Glomerular visceral epithelial cell (primary cell): ENCODE measurements at regions not wholly inside any gene's neighbourhood (a gene's known extent, or its start where the extent isn't known, plus 50 kb on each side); places are given as distances from the start of the nearest gene placed in this dataset.

Experiments
- DNase-seq: peaks from one replicate; pipeline ENCODE4 v3.0.0-alpha.2; 2016; ENCODE audit errors: extremely low spot score

DNA sequence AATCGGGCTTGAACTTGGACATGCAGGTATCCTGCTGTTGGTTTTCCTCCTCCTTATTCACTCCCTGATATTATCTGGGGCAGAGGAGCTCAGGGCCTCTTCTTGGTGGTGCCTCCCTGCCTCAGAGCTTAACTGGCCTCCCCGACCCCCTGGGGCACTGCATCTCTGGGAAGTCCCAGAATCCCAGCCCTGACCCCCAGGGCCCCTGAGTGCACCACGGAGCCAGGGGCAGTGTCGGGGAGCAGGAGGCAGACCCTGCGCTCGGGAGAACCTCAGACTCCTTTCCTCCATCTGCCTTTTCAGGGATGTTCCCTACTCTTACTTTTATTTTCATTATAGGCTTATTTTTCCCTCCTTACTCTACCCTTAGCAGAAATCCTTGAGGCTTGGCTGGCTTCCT, 537.0 kb downstream of the BRD1 start:
- no peak for DNase-seq

GRCh38 chr22:49289822-49290679, 537.6 kb downstream of the BRD1 start:
- DNase-seq, result no peak

- no peak for DNase-seq
These were observed 541.4 kb downstream of the BRD1 start for GRCh38 chr22:49286181-49286760.

DNA sequence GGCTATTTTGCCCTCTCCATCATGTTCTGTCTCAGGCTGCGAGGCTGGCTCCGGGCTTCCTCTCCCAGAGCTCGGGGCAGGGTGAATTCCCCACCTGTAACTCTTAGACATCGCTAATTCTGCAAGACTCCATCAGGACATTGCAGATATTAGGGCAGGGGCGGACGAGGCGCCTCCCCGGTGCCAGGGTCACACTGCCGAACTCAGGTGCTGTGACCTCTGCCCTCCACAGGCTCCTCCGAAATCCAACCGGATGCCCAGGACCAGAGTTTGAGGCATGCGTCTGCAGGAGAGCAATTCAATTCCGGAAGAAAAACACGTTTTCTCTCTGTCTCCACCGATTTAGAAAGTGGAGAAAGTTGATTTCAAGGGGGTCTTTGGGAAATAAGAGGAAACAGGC, 542.7 kb downstream of the BRD1 start:
- DNase-seq, result no peak

DNA sequence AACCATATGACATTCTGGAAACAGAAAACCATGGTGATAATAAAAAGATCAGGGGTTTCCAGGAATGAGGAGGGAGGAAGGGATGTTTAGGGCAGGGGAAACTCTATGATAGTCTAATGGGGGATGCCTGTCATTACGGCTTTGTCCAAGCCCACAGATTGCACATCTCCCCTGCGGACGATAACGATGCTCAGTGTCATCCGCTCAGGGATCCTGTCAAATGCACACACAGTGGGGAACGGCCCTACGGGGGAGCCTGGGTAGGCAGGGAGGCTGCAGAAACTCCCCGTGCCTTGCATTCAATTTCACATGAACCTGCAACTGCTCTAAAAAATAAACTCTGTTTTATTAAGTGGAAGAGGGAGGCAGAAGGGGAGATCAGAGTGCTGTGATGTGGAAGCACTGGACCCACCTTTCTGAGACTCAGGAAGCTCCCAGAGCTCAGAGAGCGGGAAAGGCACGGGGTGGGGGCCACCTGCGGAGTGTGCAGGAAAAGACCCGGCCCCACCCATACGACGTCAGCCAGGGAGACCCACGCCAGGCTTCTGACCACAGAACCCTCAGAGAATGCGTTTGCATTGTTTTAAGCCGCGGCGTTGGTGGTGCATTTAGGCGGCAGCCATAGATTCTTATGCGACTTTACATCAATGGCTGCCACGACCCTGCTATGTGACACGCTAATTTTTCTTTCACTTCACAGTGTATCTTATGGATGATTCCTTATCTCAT, 543.5 kb downstream of the BRD1 start:
- DNase-seq, result no peak

- DNase-seq, result no peak
These were observed 545.1 kb downstream of the BRD1 start for GRCh38 chr22:49282596-49282995.

DNA sequence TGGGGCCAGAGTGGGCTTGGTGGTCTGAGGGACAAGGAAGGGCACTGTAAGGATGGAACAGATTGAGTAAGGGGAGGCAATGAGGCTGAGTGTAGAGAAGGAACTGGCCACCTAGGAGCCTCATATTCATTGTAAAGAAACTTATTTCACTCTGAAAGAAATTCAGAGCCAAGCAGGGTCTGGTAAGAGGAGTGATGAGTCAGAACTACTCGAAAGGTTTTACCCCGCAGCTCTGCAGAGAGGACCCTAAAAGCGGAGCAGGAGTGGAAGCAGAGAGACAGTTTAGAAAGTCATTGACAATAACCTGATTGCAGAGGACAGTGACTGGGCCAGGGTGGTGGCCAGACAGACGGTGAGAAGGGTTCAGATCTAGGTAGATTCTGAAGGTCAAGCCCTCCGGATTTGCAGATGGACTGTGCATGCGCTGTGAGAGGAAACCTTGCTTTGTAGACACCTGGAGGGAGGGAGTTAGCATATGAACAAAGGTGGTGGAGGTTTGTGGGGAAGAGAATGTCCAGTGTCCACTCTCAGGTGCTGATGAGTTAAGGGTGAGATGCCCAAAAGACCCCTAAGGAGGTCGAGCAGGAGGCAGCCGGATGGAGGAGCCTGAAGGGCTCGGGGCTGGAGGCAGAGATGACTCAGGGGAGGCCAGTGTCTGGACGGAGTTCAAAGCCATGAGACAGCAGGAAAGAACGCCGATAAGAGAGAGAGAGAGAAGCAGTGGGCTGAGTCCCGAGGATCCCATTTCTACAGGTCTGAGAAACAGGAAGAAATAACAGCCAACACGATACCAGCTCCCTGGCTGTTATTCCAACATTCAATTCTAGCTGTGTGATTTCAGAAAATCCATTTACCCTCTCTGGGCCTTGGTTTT, 546.0 kb downstream of the BRD1 start:
- DNase-seq, result no peak

- no peak for DNase-seq
These were observed 549.3 kb downstream of the BRD1 start for GRCh38 chr22:49278340-49278739.

DNA sequence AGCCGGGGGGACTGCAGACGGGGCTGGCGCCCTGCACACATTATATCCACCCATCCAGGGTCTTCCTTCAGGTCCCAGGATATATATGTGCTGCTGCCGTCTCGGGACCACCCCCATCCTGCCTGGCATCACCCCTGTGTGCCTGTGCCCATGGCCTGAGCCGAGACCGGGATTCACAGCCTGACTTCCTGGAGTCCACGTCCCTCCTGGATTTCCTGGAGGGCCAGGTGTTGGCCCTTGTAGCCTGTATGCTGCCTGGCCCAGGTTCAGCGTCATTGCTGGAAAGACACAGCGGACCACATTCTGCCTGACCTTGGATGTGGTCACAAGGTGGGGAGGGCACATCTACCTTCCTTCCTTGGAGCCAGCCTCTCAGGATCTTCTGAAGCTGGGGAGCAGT, 551.1 kb downstream of the BRD1 start:
- DNase-seq, result no peak

DNA sequence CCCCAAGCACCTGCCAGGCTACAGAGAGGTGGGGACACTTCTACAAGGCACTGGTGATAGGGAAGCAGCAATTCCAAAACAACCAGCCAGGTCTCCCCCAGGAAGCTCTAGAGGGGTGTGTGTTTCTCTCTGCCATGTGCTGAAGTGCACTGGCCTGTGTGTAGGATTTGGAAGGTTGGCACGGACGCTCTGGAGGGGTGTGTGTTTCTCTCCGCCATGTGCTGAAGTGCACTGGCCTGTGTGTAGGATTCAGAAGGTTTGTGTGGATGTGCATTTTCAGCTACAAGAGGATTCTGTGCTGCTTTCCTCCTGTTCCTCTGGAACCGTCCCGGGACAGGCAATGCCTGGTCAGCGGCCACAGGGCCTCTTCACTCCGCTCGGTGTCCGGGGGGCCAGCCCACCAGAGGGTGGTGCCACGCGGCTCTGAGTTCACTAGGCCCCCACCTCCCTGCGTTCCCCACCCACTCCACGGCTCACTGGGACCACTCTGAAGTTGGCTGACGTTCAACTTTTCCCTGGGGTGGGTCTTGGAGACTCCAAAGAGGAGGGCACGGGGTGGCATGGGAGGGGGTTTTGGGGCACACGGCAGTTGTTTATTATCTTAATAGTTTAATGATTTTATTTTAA, 552.8 kb downstream of the BRD1 start:
- no peak for DNase-seq

DNA sequence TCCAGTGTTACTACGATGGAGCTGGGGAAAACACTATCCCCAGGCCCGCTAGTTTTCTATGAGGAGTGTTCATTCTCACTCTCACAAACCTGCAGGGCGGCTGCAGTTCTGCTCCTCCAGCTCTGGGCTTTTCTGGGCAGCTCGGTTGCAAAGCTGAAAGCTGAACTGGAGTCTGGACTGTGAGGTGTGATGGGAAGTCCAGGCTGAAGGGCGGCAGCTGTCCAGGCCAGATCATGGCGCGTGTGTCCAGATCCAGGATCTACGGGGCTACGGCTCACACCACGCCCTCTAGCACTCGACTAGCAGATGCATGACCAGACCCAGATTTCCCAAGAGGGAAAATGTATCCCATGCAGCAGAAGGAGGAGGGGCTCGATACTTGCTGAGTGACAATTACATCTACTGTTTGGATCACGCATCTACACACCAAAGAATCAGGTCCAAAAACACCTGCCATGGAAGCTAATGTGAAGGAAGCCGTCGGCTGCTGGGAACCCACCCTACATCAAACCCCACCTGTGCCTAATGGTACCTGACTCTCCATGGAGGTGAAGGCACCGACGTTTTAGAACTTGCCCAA, 555.0 kb downstream of the BRD1 start:
- DNase-seq, result no peak

DNA sequence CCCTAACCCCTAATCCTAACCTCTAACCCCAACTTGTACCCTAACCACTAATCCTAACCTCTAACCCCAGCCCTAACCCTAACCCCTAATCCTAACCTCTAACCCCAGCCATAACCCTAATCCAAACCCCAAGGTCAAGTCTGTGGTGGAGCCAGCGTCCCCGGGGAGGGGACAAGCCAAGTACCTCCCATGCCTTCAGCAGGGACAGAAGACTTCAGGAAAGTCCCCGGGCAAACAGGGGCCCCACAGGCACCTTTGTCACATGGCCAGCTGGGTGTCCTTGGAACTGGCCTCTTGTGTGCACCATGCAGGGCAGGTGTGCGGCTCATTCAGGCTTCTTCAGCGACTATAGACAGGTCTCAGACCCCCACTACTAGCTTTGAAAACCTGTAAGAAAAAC, 555.8 kb downstream of the BRD1 start:
- no peak for DNase-seq

DNA sequence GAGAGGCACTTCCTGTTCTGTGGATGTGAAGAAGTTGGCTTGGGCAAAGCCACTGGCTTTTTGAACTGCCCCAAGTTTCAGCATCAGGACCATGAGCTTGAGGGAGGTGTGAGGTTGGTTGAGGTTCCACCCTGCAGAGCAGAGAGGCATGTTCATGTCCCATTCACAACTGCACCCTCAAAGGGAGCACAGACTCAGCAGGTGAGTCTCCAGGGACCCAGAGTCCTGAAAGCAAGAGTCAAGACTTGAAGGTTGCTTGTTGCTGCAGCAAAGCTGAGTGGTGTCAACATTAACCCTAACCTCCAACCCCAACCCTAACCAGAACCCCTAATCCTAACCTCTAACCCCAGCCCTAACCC, 556.3 kb downstream of the BRD1 start:
- no peak for DNase-seq

DNA sequence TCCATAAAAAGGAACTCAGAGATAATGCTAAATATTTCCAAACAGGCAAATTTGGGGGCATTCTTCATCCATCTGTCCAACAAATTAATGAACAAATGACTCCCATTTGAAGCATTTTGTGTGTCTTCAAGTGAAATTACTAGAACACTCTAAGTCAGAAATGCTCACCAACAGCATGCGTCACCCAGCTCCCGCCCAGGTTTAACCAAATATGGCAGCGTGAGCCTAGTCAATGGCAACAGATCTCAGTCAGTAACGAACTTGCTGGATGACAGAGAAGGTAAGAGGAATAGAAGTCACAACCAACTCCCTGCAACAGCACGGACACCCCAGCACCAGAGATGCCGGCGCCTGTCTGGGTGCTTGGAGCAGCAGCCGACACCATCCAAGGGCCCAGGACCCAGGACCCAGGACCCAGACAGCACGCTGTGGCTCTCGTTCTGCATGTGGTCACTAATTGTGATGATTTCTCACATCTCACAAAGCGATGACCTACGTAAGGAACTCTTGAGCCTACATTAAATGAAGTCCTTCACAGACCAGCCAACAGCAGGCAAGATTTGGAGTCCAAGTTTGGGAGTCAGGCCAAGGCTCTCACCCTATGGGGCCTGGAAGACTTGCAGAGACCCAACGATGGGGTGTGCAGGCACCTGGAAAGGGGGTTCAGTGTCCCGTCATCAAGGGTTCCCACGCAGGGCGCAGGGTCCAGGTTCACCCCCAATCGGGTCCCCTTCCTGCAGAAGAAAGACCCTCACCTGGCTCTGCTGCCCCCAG, 556.9 kb downstream of the BRD1 start:
- DNase-seq, result no peak

DNA sequence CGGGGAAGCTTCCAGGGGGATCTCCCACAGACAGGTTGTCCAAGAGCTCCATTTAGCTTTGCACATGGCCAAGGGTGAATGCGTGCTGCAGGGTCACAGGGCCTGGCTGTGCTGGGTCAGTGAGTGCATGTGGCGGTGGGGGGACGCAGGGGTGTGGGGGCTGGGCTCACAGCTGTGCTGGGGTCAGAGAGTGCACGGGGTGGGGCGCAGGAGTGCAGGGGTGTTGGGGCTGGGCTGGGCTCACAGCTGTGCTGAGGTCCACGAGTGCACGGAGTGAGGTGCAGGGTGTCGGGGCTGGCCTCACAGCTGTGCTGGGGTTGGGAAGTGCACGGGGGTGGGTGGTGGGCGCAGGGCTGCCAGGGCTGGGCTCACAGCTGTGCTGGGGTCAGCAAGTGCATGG, 557.7 kb downstream of the BRD1 start:
- no peak for DNase-seq

- DNase-seq, result no peak
These were observed 558.3 kb downstream of the BRD1 start for GRCh38 chr22:49269371-49269770.

- DNase-seq, result no peak
These were observed 558.7 kb downstream of the BRD1 start for GRCh38 chr22:49268924-49269323.

- no peak for DNase-seq
These were observed 559.7 kb downstream of the BRD1 start for GRCh38 chr22:49267996-49268395.

DNA sequence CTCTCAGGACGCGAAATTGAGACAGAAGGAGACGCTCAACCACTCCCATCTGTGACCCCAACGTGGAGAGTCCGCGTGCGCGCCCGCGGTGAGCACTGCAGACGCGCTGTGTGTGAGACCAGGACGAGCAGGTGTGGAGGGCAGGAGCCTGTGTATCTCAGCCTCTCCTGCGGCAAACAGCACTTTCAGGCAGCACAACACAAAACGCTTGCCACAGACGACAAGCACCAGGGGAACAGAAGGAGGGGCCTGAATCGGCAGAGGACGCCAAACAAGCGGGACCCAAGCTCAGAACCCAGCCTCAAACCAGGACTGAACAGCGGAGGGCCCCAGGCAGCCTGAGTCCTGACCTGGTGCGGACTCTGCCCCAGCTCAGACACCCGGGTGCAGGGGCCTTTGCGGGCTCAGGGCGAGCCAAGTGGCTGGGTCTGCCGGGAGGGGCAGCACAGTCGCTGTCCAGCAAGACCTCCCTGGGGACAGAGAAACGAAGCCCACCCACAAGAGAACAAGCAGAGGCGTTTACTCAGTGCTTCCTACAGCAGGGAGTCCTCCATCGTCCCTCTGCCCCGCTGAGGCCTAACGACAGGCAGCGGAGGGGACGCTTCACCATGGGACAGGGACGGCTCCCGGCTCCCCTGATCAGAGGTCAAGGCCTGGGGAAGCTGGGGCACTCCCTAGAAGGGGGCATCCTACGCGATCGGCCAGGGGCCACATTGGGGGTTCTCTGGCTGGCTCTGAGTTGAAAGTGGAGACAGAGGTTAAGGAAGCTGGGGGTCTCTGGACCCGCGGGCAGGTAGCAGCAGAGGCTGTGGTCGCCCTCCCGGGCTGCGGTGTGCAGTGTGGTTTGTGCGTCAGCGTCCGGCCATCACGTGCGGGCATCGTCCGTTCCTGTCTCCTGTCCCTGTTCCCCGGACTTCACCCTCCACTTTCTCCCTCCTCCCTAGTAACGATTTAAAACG, 560.8 kb downstream of the BRD1 start:
- DNase-seq, result no peak
